Liver (tissue), 2 donors: ENCODE measurements at regions not wholly inside any gene's neighbourhood (a gene's known extent, or its start where the extent isn't known, plus 50 kb on each side); places are given as distances from the start of the nearest gene placed in this dataset.

Experiments used
- REST ChIP-seq: IDR thresholded peaks from 2 replicates; pipeline ENCODE4 v1.6.1; 2016; ENCODE audit warnings: antibody characterized with exemption, mild to moderate bottlenecking
- TF ChIP-seq, protein P1 (sequence below): fragments of 150-350 bp; IDR thresholded peaks from 2 replicates; pipeline ENCODE4 v1.5.1; 2017; ENCODE audit warnings: improper control_type of control experiment, low read depth, low read length; ENCODE audit not compliant: missing input control
- donor health status: healthy.

GRCh38 chr10:45075826-45076380 lies 75.2 kb downstream of the ZNF22 start:
- TF ChIP-seq, protein P1, sequence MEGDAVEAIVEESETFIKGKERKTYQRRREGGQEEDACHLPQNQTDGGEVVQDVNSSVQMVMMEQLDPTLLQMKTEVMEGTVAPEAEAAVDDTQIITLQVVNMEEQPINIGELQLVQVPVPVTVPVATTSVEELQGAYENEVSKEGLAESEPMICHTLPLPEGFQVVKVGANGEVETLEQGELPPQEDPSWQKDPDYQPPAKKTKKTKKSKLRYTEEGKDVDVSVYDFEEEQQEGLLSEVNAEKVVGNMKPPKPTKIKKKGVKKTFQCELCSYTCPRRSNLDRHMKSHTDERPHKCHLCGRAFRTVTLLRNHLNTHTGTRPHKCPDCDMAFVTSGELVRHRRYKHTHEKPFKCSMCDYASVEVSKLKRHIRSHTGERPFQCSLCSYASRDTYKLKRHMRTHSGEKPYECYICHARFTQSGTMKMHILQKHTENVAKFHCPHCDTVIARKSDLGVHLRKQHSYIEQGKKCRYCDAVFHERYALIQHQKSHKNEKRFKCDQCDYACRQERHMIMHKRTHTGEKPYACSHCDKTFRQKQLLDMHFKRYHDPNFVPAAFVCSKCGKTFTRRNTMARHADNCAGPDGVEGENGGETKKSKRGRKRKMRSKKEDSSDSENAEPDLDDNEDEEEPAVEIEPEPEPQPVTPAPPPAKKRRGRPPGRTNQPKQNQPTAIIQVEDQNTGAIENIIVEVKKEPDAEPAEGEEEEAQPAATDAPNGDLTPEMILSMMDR, result no peak
- no peak for TF ChIP-seq REST
